ENCODE measurements at regions not wholly inside any gene's neighbourhood (a gene's known extent, or its start where the extent isn't known, plus 50 kb on each side); places are given as distances from the start of the nearest gene placed in this dataset.

GRCh38 chr4:11049001-11049400 lies 364.4 kb upstream of the CLNK start:
- POLR2A ChIA-PET = interaction anchor here (0.6 to 0.7 kb wide), 2 partner anchors 9 to 52 kb away, joined by 3 read pairs; no protein-coding TSS in a partner anchor
- CTCF ChIA-PET (ENCODE audit: unreplicated experiment) = no interaction called here
- no peak overlapping the region for H2AFZ ChIP-seq (ENCODE audit: low read length)
- no peak overlapping the region for H3K4me3 ChIP-seq (ENCODE audit: low read depth, low read length, poor library complexity, severe bottlenecking)
- intact Hi-C loops (cut with micrococcal nuclease; ENCODE audit: unreplicated experiment) = no loop called here
- no peaks in the 10 kb centered on the region for H4K20me1 ChIP-seq (ENCODE audit: insufficient read depth, low read length)
- no peak overlapping the region for H3K27ac ChIP-seq (ENCODE audit: low read depth, low read length, poor library complexity, severe bottlenecking)
- no peak overlapping the region for H3K4me2 ChIP-seq (ENCODE audit: low read length)
- H3K79me2 ChIP-seq (ENCODE audit: insufficient read depth, low read depth, low read length) = no peaks in the 10 kb centered on the region
- H3K9me2 ChIP-seq (ENCODE audit: insufficient read depth, low read length) = no peaks in the 10 kb centered on the region
- no peak for DNase-seq (ENCODE audit: low spot score)
- BruUV-seq (replicated peaks) = no TSS peak
- no peaks in the 10 kb centered on the region for H3K36me3 ChIP-seq (ENCODE audit: insufficient read depth, low read length)
- no peaks in the 10 kb centered on the region for H3K9me3 ChIP-seq (ENCODE audit: low read length)
- no peak for TF ChIP-seq EZH2phosphoT487 (IDR thresholded peaks at IDR 0.05; ENCODE audit: borderline replicate concordance, low read depth, low read length)
- no peak for TF ChIP-seq CTCF (conservative IDR thresholded peaks at IDR 0.05; ENCODE audit: low read length)
- no peaks in the 10 kb centered on the region for H3K4me1 ChIP-seq (ENCODE audit: insufficient read depth, low read length, poor library complexity, severe bottlenecking)

- no TSS peak for BruUV-seq (replicated peaks)
- H3K9me3 ChIP-seq (ENCODE audit: low read length) = no peaks in the 10 kb centered on the region
- H4K20me1 ChIP-seq (ENCODE audit: insufficient read depth, low read length) = no peaks in the 10 kb centered on the region
- H3K4me2 ChIP-seq (ENCODE audit: low read length) = no peak overlapping the region
- H3K27ac ChIP-seq (ENCODE audit: low read depth, low read length, poor library complexity, severe bottlenecking) = no peak overlapping the region
- ChIA-PET CTCF (ENCODE audit: unreplicated experiment) (no interaction called here), POLR2A (interaction anchor here (0.7 kb wide), 1 partner anchor 65 kb away, joined by 3 read pairs; no protein-coding TSS in a partner anchor)
- H3K4me1 ChIP-seq (ENCODE audit: insufficient read depth, low read length, poor library complexity, severe bottlenecking) = no peaks in the 10 kb centered on the region
- intact Hi-C loops (cut with micrococcal nuclease; ENCODE audit: unreplicated experiment) = no loop called here
- no peaks in the 10 kb centered on the region for H3K36me3 ChIP-seq (ENCODE audit: insufficient read depth, low read length)
- no peak for DNase-seq (ENCODE audit: low spot score)
- no peaks in the 10 kb centered on the region for H3K9me2 ChIP-seq (ENCODE audit: insufficient read depth, low read length)
- H2AFZ ChIP-seq (ENCODE audit: low read length) = no peak overlapping the region
- H3K4me3 ChIP-seq (ENCODE audit: low read depth, low read length, poor library complexity, severe bottlenecking) = no peak overlapping the region
- no peaks in the 10 kb centered on the region for H3K79me2 ChIP-seq (ENCODE audit: insufficient read depth, low read depth, low read length)
- TF ChIP-seq CTCF (conservative IDR thresholded peaks at IDR 0.05; ENCODE audit: low read length) = no peak
Measured at GRCh38 chr4:11042760-11043159, 358.2 kb upstream of the CLNK start.

GRCh38 chr4:11039634-11040131 lies 355.1 kb upstream of the CLNK start:
- intact Hi-C loops (cut with micrococcal nuclease; ENCODE audit: unreplicated experiment) = no loop called here
- Histone ChIP-seq H3K9me2 (ENCODE audit: insufficient read depth, low read length) (no peaks in the 10 kb centered on the region), H3K4me2 (ENCODE audit: low read length) (no peak overlapping the region), H3K36me3 (ENCODE audit: insufficient read depth, low read length) (no peaks in the 10 kb centered on the region), H3K9me3 (ENCODE audit: low read length) (no peaks in the 10 kb centered on the region), H3K27ac (ENCODE audit: low read depth, low read length, poor library complexity, severe bottlenecking) (no peak overlapping the region), H2AFZ (ENCODE audit: low read length) (no peak overlapping the region), H4K20me1 (ENCODE audit: insufficient read depth, low read length) (no peaks in the 10 kb centered on the region), H3K4me1 (ENCODE audit: insufficient read depth, low read length, poor library complexity, severe bottlenecking) (no peaks in the 10 kb centered on the region), H3K79me2 (ENCODE audit: insufficient read depth, low read depth, low read length) (no peaks in the 10 kb centered on the region), H3K4me3 (ENCODE audit: low read depth, low read length, poor library complexity, severe bottlenecking) (no peak overlapping the region)
- BruUV-seq (replicated peaks) = no TSS peak
- POLR2A ChIA-PET = interaction anchor here (1.5 kb wide), 1 partner anchor 11 kb away, joined by 3 read pairs; no protein-coding TSS in a partner anchor
- DNase-seq (ENCODE audit: low spot score) = no peak
- CTCF ChIA-PET (ENCODE audit: unreplicated experiment) = interaction anchor here (0.6 kb wide), 1 partner anchor 90 kb away, joined by 3 read pairs; no protein-coding TSS in a partner anchor
- no peak for TF ChIP-seq CTCF (conservative IDR thresholded peaks at IDR 0.05; ENCODE audit: low read length)
- no peak for TF ChIP-seq EZH2phosphoT487 (IDR thresholded peaks at IDR 0.05; ENCODE audit: borderline replicate concordance, low read depth, low read length)
